ENCODE measurements at regions not wholly inside any gene's neighbourhood (a gene's known extent, or its start where the extent isn't known, plus 50 kb on each side); places are given as distances from the start of the nearest gene placed in this dataset.

- no peak for DNase-seq
Observed at GRCh38 chr21:20592463-20592862, 405.7 kb upstream of the NCAM2 start.

- no peak for DNase-seq
Observed at GRCh38 chr21:20603236-20603635, 395.0 kb upstream of the NCAM2 start.

GRCh38 chr21:20611008-20611407 is 387.2 kb upstream of the NCAM2 start:
- DNase-seq = no peak

- DNase-seq = no peak
Observed at GRCh38 chr21:20613654-20614053, 384.6 kb upstream of the NCAM2 start.

GRCh38 chr21:20617130-20617529 is 381.1 kb upstream of the NCAM2 start:
- DNase-seq = no peak

GRCh38 chr21:20618878-20619277 is 379.3 kb upstream of the NCAM2 start:
- DNase-seq = no peak

GRCh38 chr21:20627594-20627993 is 370.6 kb upstream of the NCAM2 start:
- no peak for DNase-seq

GRCh38 chr21:20631633-20632032 is 366.6 kb upstream of the NCAM2 start:
- no peak for DNase-seq

- no peak for DNase-seq
Observed at GRCh38 chr21:20639026-20639425, 359.2 kb upstream of the NCAM2 start.

GRCh38 chr21:20641241-20641640 is 357.0 kb upstream of the NCAM2 start:
- DNase-seq = no peak

GRCh38 chr21:20642681-20643080 is 355.5 kb upstream of the NCAM2 start:
- DNase-seq = no peak

GRCh38 chr21:20644552-20644951 is 353.7 kb upstream of the NCAM2 start:
- no peak for DNase-seq

- no peak for DNase-seq
Observed at GRCh38 chr21:20645344-20645743, 352.9 kb upstream of the NCAM2 start.

GRCh38 chr21:20646431-20647165 is 351.6 kb upstream of the NCAM2 start:
- no peak for DNase-seq

GRCh38 chr21:20647607-20648006 is 350.6 kb upstream of the NCAM2 start:
- DNase-seq = no peak

- no peak for DNase-seq
Observed at GRCh38 chr21:20649231-20649630, 349.0 kb upstream of the NCAM2 start.

GRCh38 chr21:20652846-20653245 is 345.4 kb upstream of the NCAM2 start:
- DNase-seq = no peak

- no peak for DNase-seq
Observed at GRCh38 chr21:20661246-20661645, 337.0 kb upstream of the NCAM2 start.

GRCh38 chr21:20661745-20662422 is 336.3 kb upstream of the NCAM2 start:
- DNase-seq = no peak

- no peak for DNase-seq
Observed at GRCh38 chr21:20662514-20662913, 335.7 kb upstream of the NCAM2 start.

GRCh38 chr21:20667931-20668330 is 330.3 kb upstream of the NCAM2 start:
- no peak for DNase-seq

- DNase-seq = no peak
Observed at GRCh38 chr21:20685475-20685874, 312.7 kb upstream of the NCAM2 start.

- no peak for DNase-seq
Observed at GRCh38 chr21:20698585-20698984, 299.6 kb upstream of the NCAM2 start.

- no peak for DNase-seq
Observed at GRCh38 chr21:20701235-20701634, 297.0 kb upstream of the NCAM2 start.

Measured in suppressor macrophage treated with lipopolysaccharide for 1 hour (primary cell).